Hematopoietic multipotent progenitor cell treated with erythropoietin and hydrocortisone succinate and interleukin-3 and kit ligand, for 15 days (in vitro differentiated cells): ENCODE measurements at regions not wholly inside any gene's neighbourhood (a gene's known extent, or its start where the extent isn't known, plus 50 kb on each side); places are given as distances from the start of the nearest gene placed in this dataset.
"Not testable (repeated sequence)": the region's sequence is repeated elsewhere in the genome, so short reads cannot be mapped to it uniquely, and the experiment has no call there.

Source experiments
- DNase-seq: peaks from one replicate; pipeline ENCODE4 v3.0.0-alpha.2; 2015; ENCODE audit warnings: low spot score

DNA sequence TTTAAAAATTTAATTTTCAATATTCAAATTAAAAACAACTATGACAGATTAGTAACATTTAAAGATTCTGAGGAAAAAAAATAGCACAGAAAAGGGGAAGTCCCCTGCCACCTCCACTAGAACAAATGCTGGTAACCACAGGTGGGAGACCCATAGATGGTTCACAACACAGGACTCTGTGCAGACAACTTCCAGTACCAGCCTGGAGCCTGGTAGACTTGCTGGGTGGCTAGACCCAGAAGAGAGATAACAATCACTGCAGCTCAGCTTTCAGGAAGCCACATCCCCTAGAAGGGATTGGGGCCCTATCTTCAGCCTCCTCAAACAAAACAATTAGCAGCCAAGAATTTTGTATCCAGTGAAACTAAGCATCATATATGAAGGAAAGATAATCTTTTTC is 179.6 kb upstream of the RND3 start:
- DNase-seq = not testable (repeated sequence)

GRCh38 chr2:150663143-150663542 is 175.7 kb upstream of the RND3 start:
- DNase-seq = no peak

DNA sequence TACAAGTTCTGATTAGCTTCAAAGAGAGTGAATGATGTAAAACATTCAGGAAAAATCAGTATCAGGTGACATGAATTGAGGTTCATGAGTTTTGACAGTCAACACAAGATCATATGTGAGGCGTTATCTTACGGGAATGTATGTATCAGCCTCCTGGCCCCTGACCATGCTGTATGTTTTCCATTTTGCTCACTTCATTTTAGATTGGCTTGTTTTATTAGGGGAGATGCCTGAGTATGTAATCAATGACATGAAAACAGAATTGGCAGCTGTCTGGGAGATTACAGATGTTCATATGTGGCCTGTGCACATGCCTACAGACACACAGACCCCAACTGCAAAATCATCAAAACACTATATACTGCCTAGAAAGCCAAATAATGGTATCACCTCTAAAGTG is 168.5 kb upstream of the RND3 start:
- no peak for DNase-seq

DNA sequence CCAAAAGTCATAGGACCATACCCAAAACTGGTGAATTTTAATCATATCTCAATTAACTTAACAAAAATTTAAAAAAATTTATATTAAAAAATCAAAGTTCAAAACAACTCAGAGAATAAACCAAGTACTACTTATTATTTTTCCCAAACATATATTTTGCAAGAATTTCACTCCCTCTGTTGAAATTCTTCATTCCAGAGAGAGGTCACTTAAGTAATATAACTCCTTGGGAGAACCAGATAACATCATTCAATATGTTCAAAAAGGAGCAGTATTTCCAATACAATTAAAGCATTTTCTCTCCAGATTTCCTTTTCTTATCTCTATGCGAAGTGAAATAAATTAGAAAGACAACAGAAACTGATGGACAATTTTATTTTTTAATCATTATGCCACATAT is 165.9 kb upstream of the RND3 start:
- DNase-seq = no peak

GRCh38 chr2:150647943-150648342 is 160.5 kb upstream of the RND3 start:
- no peak for DNase-seq

- DNase-seq = no peak
Measured at GRCh38 chr2:150646746-150647145, 159.3 kb upstream of the RND3 start.

GRCh38 chr2:150644298-150645067 is 157.0 kb upstream of the RND3 start:
- DNase-seq = no peak

DNA sequence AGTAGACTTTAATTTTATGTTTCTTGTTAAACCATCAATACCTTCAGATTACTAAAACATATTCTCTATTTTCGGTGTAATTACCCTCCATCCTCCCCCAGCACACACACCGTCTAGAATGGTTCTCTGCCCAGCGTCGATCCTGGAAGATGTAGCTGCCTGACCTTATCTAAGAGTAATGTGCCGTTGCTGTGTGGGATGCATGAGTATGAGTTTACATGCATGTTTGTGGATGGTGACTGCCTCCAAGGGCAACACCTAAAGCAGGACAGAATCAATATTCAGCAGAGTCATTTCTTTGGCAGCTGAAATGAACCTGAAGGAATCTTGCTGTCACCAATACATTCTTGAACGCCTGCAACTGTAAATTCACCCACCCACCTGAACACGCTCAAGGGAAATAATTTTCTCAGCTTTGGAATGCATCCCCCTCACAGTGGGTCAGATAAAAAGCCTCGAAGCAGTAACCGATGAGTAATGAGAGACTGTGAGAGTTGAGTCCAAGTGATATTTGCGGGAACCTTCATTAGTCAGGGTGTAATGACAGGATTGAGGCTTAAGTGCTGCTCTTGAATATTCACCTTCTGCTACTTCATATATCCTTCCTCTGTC is 155.8 kb upstream of the RND3 start:
- no peak for DNase-seq

GRCh38 chr2:150640039-150640438 is 152.6 kb upstream of the RND3 start:
- no peak for DNase-seq

GRCh38 chr2:150639383-150639782 is 151.9 kb upstream of the RND3 start:
- no peak for DNase-seq

DNA sequence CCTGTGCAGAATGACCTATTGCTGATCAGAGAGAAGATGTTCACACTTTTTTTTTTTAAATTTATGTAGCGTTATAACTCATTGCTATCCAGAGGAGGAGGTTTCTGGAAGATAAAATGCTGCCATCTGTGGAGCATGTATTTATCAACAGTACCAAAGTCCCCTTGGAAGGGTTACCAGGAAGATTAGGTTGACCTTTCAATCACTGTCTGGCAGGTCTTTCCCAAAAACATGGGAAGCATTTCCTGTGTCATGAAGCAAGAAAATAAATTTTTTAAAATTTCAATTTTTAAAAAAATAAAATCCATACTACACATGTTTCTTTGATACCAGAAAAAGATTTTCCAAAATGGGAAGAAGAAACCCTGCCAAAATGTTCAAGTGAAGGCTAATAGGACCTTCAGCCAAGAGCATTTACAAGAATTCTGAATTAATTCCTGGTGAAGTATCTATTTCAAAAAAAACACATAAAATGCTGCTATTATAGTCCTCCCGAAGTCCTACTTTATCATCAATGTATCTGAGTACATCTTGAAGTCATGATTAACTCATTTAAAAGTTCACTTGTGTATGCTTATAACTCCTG is 143.9 kb upstream of the RND3 start:
- DNase-seq = no peak

GRCh38 chr2:150630587-150631235 is 143.2 kb upstream of the RND3 start:
- DNase-seq = no peak

GRCh38 chr2:150627526-150627925 is 140.1 kb upstream of the RND3 start:
- DNase-seq = no peak

DNA sequence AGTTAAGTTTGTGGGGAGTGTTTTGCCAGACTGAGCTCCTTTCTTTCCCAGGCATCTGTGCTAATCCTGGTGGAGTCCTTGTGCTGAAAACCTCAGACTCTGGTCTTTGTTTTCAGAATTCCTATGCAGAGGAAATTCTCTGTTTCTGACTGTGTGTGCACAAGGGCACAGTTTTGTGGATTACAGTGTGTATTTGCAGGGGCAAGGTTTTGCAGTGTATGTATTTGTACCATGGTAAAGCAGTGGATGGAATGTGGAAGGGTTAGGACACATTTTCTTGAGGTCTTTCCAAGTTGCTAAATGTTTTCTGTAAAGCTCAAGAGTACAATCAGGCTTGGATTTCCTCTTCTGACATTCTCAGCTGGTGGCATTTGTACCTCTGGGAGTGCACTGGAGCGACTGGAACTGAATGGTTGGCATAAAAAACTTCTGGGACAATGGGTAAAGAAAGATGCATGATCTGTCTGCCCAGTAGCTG is 139.5 kb upstream of the RND3 start:
- no peak for DNase-seq

DNA sequence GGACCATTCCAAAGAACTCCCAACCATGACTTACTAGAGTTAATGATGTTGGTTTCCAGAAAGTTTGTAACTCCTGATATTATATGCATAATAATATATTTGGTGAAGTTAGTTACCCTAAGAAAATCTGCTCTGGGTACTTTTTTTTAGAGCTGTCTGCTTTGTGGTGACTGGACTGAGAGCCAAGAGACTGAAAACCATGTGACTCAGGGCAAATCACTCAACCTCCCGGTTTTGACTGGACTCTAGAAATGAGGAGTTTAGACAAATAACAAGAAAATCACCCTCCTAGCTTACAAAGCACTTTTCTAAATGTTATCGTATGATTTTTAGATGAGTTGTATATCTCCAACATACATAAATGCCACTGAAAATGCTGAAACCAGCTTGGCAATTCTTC is 138.3 kb upstream of the RND3 start:
- no peak for DNase-seq

GRCh38 chr2:150625303-150625702 is 137.8 kb upstream of the RND3 start:
- DNase-seq = no peak

- DNase-seq = no peak
Measured at GRCh38 chr2:150624001-150624401, 136.5 kb upstream of the RND3 start.

DNA sequence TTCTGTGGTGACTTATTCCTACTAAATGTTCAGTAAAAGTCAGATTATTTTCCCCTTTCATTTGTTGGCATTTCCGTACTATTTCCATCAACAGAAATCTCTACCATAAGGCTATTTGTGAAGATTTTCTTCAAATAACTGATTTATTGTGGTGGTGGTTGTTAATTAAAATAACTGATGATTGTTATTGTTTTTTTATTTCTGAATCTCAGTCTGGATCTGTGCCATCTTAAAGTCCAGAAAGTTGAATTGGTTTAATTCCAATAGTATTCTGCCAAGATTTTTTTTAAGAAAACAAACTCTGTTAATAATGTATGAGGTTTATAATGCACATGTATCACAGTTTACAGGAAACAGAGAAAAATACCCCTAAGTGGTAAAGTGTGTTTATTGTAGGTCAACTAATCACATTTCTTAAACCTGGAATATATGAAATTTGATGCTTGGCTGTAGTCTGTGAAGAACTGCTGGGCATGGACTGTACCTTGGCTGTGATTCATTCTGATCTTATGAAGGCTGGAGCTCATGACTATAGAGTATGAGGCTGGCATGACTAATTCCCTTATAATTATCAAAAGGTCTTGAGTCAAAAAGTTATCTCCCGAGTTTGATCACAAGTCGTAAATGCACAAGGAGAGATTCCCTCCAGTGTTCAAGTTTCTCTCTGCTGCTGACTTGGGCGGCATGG is 134.2 kb upstream of the RND3 start:
- DNase-seq = no peak

GRCh38 chr2:150620855-150621254 is 133.4 kb upstream of the RND3 start:
- DNase-seq = no peak

DNA sequence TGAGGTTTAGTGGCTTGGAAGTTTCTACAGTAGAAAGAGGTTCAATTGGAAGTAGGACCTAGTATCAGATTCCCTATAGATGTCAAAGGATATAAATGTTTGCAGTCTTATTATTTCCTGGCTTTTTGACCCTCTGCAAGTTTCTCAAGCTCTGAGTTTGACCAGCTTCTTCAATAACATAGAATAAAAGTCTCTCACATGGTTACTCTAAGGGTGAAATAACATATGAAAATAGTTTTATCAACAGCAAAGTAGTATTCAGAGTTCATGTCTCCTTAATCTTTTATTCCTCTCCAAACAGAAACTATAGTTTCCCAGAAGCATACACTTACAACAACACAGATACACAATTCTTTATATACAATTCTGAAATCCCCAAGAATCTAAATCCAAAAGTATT is 132.9 kb upstream of the RND3 start:
- no peak for DNase-seq

- DNase-seq = no peak
Measured at GRCh38 chr2:150619607-150620330, 132.3 kb upstream of the RND3 start.
